ENCODE measurements at regions not wholly inside any gene's neighbourhood (a gene's known extent, or its start where the extent isn't known, plus 50 kb on each side); places are given as distances from the start of the nearest gene placed in this dataset.

DNA sequence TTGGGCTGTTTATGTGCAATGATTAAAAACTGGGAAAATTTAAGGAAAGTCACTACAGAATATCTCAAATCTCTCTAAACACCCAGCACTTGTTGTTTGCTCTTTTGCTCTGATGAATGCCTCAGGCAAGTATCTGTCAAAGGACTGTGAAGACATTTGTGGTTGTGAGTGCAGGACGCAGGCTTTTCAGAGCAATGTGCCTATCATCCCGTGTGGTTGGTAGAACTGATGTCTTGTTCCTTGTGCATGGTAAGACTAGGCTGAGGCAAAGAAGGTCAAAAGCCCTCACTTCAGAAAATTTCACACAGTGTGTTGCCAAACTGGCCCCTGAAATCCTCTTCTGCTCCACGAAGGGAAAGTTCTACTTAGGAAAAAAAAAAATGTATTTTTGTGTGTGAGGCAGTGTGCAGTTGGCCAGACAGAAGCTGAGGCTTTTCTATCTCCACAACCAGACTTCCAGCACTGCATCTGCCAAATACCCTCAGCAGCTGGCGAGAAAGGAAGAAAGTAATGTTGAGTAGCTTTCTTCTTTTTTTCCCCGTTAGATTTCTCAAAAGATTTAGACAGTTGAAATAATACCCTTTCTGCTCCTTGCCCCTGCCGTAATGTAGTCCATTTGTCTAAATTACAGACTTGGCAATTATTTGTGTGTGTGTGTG is 1103.1 kb downstream of the VRK1 start:
- Histone ChIP-seq H3K36me3 (ENCODE audit: control insufficient read depth, insufficient read depth, low read length) (no peaks in the 10 kb centered on the region), H3K79me2 (no peaks in the 10 kb centered on the region), H3K4me2 (ENCODE audit: low read length) (no peak overlapping the region), H3K4me1 (no peaks in the 10 kb centered on the region), H3K9ac (no peak overlapping the region), H3K27ac (no peak overlapping the region), H3K27me3 (ENCODE audit: control insufficient read depth, insufficient read depth, low read length) (no peaks in the 10 kb centered on the region), H3K4me3 (ENCODE audit: low read depth, low read length) (no peak overlapping the region), H3K9me3 (ENCODE audit: control insufficient read depth, low read length) (no peaks in the 10 kb centered on the region), H2AFZ (no peak overlapping the region)
- TF ChIP-seq, protein P1, sequence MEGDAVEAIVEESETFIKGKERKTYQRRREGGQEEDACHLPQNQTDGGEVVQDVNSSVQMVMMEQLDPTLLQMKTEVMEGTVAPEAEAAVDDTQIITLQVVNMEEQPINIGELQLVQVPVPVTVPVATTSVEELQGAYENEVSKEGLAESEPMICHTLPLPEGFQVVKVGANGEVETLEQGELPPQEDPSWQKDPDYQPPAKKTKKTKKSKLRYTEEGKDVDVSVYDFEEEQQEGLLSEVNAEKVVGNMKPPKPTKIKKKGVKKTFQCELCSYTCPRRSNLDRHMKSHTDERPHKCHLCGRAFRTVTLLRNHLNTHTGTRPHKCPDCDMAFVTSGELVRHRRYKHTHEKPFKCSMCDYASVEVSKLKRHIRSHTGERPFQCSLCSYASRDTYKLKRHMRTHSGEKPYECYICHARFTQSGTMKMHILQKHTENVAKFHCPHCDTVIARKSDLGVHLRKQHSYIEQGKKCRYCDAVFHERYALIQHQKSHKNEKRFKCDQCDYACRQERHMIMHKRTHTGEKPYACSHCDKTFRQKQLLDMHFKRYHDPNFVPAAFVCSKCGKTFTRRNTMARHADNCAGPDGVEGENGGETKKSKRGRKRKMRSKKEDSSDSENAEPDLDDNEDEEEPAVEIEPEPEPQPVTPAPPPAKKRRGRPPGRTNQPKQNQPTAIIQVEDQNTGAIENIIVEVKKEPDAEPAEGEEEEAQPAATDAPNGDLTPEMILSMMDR (IDR thresholded peaks at IDR 0.05): no peak

DNA sequence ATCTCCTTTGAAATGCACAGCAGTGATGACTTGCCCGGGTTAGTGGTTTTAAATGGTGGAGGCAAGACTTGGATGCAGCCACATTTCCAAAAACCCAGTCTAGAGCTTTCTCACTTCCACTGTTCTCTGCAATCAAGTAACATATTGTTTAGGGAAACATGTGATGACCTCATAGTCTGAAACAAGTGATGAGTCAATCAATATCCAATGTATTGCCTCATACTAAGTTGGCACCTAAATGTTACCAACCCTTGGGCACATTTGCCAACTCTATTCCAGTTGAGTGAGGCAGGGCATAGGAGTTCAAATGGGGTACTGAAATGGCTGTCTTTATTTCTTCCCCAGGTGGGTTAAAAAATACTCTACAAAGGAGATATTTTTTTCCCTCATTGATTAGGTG is 1105.4 kb downstream of the VRK1 start:
- TF ChIP-seq, protein P1 (IDR thresholded peaks at IDR 0.05): no peak
- H3K27me3 ChIP-seq (ENCODE audit: control insufficient read depth, insufficient read depth, low read length): no peaks in the 10 kb centered on the region

DNA sequence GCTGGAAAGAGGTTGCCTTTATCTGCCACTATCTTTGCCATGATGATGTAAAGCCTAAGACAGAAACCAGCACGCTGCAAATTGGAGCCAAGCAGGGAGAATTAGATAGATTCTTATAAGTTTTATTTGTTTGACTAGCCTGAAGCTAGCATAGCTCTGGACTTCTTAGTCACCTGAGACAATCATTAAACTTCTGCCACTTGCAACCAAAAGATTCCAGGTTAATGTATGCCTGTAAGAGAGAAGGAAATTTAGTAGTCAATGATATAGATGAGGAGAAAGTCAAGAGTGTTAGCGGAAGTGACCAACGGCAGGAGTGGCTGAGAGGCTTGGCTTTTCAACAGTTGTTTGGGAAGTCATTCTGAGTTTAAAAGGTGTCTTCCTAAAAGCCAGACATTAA is 1106.6 kb downstream of the VRK1 start:
- H3K36me3 ChIP-seq (ENCODE audit: control insufficient read depth, insufficient read depth, low read length): no peaks in the 10 kb centered on the region
- TF ChIP-seq, protein P1 (IDR thresholded peaks at IDR 0.05): no peak

More for the DNA sequence above, 1105.4 kb downstream of the VRK1 start:
- H2AFZ ChIP-seq: no peak overlapping the region
- H3K36me3 ChIP-seq (ENCODE audit: control insufficient read depth, insufficient read depth, low read length): no peaks in the 10 kb centered on the region
- no peak overlapping the region for H3K27ac ChIP-seq
- H3K79me2 ChIP-seq: no peaks in the 10 kb centered on the region
- no peak overlapping the region for H3K4me3 ChIP-seq (ENCODE audit: low read depth, low read length)
- no peak overlapping the region for H3K9ac ChIP-seq
- no peak overlapping the region for H3K4me2 ChIP-seq (ENCODE audit: low read length)
- no peaks in the 10 kb centered on the region for H3K4me1 ChIP-seq
- H3K9me3 ChIP-seq (ENCODE audit: control insufficient read depth, low read length): no peaks in the 10 kb centered on the region

DNA sequence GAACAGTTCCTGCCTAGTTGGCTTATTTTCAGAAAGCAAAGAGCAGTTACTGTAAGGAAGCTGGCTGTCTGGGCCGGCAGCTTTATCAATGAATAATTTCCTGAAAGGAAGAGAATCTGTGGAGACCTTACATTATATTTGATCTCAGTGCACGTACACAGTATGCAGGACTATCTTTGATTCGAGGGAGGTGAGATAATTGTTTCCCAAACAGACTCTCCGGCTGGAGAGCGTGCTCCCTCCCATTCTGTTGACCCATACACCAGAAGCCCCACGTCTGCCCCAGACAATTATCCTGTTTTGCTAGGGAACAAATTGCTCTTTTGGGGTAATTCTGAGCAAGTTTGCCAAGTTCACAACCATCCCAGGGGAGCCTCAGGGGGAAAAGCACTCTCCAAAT is 1115.0 kb downstream of the VRK1 start:
- TF ChIP-seq, protein P1 (IDR thresholded peaks at IDR 0.05): no peak
- no peaks in the 10 kb centered on the region for H3K4me1 ChIP-seq
- H3K9ac ChIP-seq: no peak overlapping the region

More for the DNA sequence above, 1106.6 kb downstream of the VRK1 start:
- H3K79me2 ChIP-seq: no peaks in the 10 kb centered on the region
- no peak overlapping the region for H2AFZ ChIP-seq
- no peak overlapping the region for H3K4me2 ChIP-seq (ENCODE audit: low read length)
- H3K9ac ChIP-seq: no peak overlapping the region
- no peaks in the 10 kb centered on the region for H3K9me3 ChIP-seq (ENCODE audit: control insufficient read depth, low read length)
- H3K27ac ChIP-seq: no peak overlapping the region
- H3K4me1 ChIP-seq: no peaks in the 10 kb centered on the region
- no peak overlapping the region for H3K4me3 ChIP-seq (ENCODE audit: low read depth, low read length)
- no peaks in the 10 kb centered on the region for H3K27me3 ChIP-seq (ENCODE audit: control insufficient read depth, insufficient read depth, low read length)

DNA sequence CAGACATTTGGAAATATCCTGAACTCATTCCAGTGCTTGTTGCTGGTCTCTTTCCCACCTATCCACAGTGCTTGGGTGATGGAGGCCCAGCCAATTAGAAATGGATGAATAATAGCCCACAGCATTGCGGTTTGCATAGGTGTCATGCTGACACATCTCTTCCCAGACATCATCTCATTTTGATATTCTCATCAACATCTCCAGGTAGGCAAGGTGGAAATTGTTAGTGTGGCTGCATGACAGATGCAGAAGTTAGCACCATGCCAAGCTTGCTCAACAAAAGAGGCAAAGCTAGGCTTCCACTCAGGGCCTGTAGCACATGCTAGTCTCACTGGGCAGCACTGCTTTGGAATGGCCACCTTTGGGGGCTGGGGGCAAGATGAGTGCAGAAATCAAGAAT is 1118.9 kb downstream of the VRK1 start:
- no peaks in the 10 kb centered on the region for H3K9me3 ChIP-seq (ENCODE audit: control insufficient read depth, low read length)

More for the DNA sequence above, 1115.0 kb downstream of the VRK1 start:
- H3K4me3 ChIP-seq (ENCODE audit: low read depth, low read length): no peak overlapping the region
- H3K27ac ChIP-seq: no peak overlapping the region
- H2AFZ ChIP-seq: no peak overlapping the region
- H3K36me3 ChIP-seq (ENCODE audit: control insufficient read depth, insufficient read depth, low read length): no peaks in the 10 kb centered on the region
- no peaks in the 10 kb centered on the region for H3K27me3 ChIP-seq (ENCODE audit: control insufficient read depth, insufficient read depth, low read length)
- no peaks in the 10 kb centered on the region for H3K9me3 ChIP-seq (ENCODE audit: control insufficient read depth, low read length)
- no peaks in the 10 kb centered on the region for H3K79me2 ChIP-seq
- H3K4me2 ChIP-seq (ENCODE audit: low read length): no peak overlapping the region

More for the DNA sequence above, 1118.9 kb downstream of the VRK1 start:
- Histone ChIP-seq H3K4me2 (ENCODE audit: low read length) (no peak overlapping the region), H3K4me3 (ENCODE audit: low read depth, low read length) (no peak overlapping the region), H3K36me3 (ENCODE audit: control insufficient read depth, insufficient read depth, low read length) (no peaks in the 10 kb centered on the region), H3K79me2 (no peaks in the 10 kb centered on the region), H3K27ac (no peak overlapping the region), H3K9ac (no peak overlapping the region), H3K27me3 (ENCODE audit: control insufficient read depth, insufficient read depth, low read length) (no peaks in the 10 kb centered on the region), H3K4me1 (no peaks in the 10 kb centered on the region), H2AFZ (no peak overlapping the region)
- TF ChIP-seq, protein P1 (IDR thresholded peaks at IDR 0.05): no peak
